Lower lobe of right lung (tissue), 2 donors: ENCODE measurements at regions not wholly inside any gene's neighbourhood (a gene's known extent, or its start where the extent isn't known, plus 50 kb on each side); places are given as distances from the start of the nearest gene placed in this dataset.
"Not testable (repeated sequence)": the region's sequence is repeated elsewhere in the genome, so short reads cannot be mapped to it uniquely, and the experiment has no call there.

Source experiments
- ATAC-seq, 2 donors: fragments of 200-7000 bp; cut with Tn5 transposase; one replicate each; pipeline ENCODE4 v1.9.1; 2020 to 2022; ENCODE audit warnings: mild to moderate bottlenecking in 2 of 2, moderate library complexity in 2 of 2
- DNase-seq: peaks from one replicate; pipeline ENCODE4 v3.0.0-alpha.2; 2020
- H3K27ac ChIP-seq: fragments of 200-600 bp; one replicate; pipeline ENCODE4 v1.8.0; 2022
- H3K27me3 ChIP-seq: fragments of 200-600 bp; one replicate; pipeline ENCODE4 v1.8.0; 2022; ENCODE audit warnings: low read depth
- H3K36me3 ChIP-seq: fragments of 200-600 bp; one replicate; pipeline ENCODE4 v1.8.0; 2022; ENCODE audit warnings: mild to moderate bottlenecking
- H3K4me1 ChIP-seq: fragments of 200-600 bp; one replicate; pipeline ENCODE4 v1.8.0; 2022
- H3K4me3 ChIP-seq: fragments of 200-600 bp; one replicate; pipeline ENCODE4 v1.8.0; 2022; ENCODE audit warnings: mild to moderate bottlenecking
- H3K9me3 ChIP-seq: fragments of 200-600 bp; one replicate; pipeline ENCODE4 v1.8.0; 2022
- CTCF ChIP-seq: fragments of 200-600 bp; IDR thresholded peaks from one replicate; pipeline ENCODE4 v1.8.0; 2022; ENCODE audit warnings: antibody characterized with exemption, mild to moderate bottlenecking
- intact Hi-C: fragments of 100-400 bp; cut with DNase I; formaldehyde crosslinking; loops from one replicate; pipeline ENCODE4 v1.11.0; 2022
- donor health status: DM: no; HTN: yes; CAD: no; lungs with severe emphysema.

- no peak for ATAC-seq
Observed at GRCh38 chr6:19219931-19220330, 617.2 kb upstream of the ID4 start.

GRCh38 chr6:19231878-19232561, 605.1 kb upstream of the ID4 start:
- H3K27ac ChIP-seq = peak overlapping the region; percentile 28
- peak; percentile 39 to 92 for ATAC-seq
- intact Hi-C loops = no loop called here

More at GRCh38 chr6:19219931-19220330, 617.2 kb upstream of the ID4 start:
- intact Hi-C loops = no loop called here
- DNase-seq = no peak
- H3K27me3 ChIP-seq = no peaks in the 10 kb centered on the region
- H3K4me3 ChIP-seq = no peak overlapping the region
- no peak overlapping the region for H3K27ac ChIP-seq
- no peaks in the 10 kb centered on the region for H3K36me3 ChIP-seq
- no peaks in the 10 kb centered on the region for H3K9me3 ChIP-seq
- no peaks in the 10 kb centered on the region for H3K4me1 ChIP-seq
- no peak for TF ChIP-seq CTCF

DNA sequence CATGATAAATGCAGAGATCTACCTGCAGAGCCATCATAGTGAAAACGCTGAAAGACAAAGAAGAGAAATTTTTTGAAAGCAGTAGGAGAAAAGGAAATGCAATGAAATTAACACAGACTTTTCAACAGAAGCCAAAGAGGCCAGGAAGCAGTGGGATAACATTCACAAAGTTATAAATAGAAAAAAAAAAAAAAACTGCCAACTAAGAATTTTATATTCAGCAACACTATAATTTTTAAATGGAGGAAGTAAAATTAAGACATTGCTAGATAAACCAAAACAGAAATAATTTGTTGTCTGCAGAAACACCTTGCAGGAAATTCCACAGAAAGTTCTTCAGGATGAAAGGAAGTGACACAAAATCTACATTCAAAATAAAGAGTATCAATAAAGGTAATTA, 591.5 kb upstream of the ID4 start:
- ATAC-seq = no peak
- intact Hi-C loops = no loop called here
- Histone ChIP-seq H3K4me3 (no peak overlapping the region), H3K36me3 (no peaks in the 10 kb centered on the region), H3K9me3 (peaks cover 22% of the 10 kb centered on the region), H3K27me3 (no peaks in the 10 kb centered on the region), H3K4me1 (no peaks in the 10 kb centered on the region), H3K27ac (no peak overlapping the region)
- DNase-seq = no peak
- no peak for TF ChIP-seq CTCF

More at GRCh38 chr6:19231878-19232561, 605.1 kb upstream of the ID4 start:
- Histone ChIP-seq H3K36me3 (no peaks in the 10 kb centered on the region), H3K4me1 (no peaks in the 10 kb centered on the region), H3K27me3 (no peaks in the 10 kb centered on the region), H3K9me3 (no peaks in the 10 kb centered on the region), H3K4me3 (no peak overlapping the region)
- DNase-seq = no peak
- TF ChIP-seq CTCF = no peak

GRCh38 chr6:19247181-19247580, 590.0 kb upstream of the ID4 start:
- H3K4me3 ChIP-seq, H3K27ac ChIP-seq, intact Hi-C loops, ATAC-seq, DNase-seq, H3K4me1 ChIP-seq, H3K27me3 ChIP-seq, H3K36me3 ChIP-seq: not testable (repeated sequence)
- H3K9me3 ChIP-seq = peaks cover 22% of the 10 kb centered on the region

DNA sequence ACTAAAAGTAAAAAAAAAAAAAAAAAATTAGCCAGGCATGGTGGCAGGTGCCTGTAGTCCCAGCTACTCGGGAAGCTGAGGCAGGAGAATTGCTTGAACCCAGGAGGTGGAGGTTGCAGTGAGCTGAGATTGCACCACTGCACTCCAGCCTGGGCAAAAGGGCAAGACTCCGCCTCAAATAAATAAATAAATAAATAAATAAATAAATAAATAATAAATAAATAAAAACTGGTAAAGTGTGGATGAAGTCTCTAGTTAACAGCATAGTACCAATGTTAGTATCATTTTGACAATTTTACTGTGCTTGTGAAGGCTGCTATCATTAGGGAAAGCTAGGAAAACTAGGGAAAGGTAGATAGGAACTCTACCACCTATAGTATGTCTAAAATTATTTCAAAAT, 581.0 kb upstream of the ID4 start:
- H3K9me3 ChIP-seq, H3K4me1 ChIP-seq, ATAC-seq, H3K4me3 ChIP-seq, H3K36me3 ChIP-seq, H3K27me3 ChIP-seq, DNase-seq, H3K27ac ChIP-seq, intact Hi-C loops: not testable (repeated sequence)

GRCh38 chr6:19261642-19262041, 575.5 kb upstream of the ID4 start:
- no peaks in the 10 kb centered on the region for H3K36me3 ChIP-seq
- TF ChIP-seq CTCF = no peak
- no peak overlapping the region for H3K4me3 ChIP-seq
- no peak for DNase-seq
- no peak overlapping the region for H3K27ac ChIP-seq
- no peaks in the 10 kb centered on the region for H3K27me3 ChIP-seq
- H3K4me1 ChIP-seq = no peaks in the 10 kb centered on the region
- no peaks in the 10 kb centered on the region for H3K9me3 ChIP-seq
- no peak for ATAC-seq
- intact Hi-C loops = no loop called here
